Brain microvascular endothelial cell (primary cell): ENCODE measurements at regions not wholly inside any gene's neighbourhood (a gene's known extent, or its start where the extent isn't known, plus 50 kb on each side); places are given as distances from the start of the nearest gene placed in this dataset.

Source experiments
- DNase-seq: peaks from one replicate; pipeline ENCODE4 v3.0.0-alpha.2; 2020
- H3K27ac ChIP-seq: fragments of 250-450 bp; sonication (Bioruptor Pico); 2 replicates; pipeline ENCODE4 v1.5.1; 2020; ENCODE audit warnings: mild to moderate bottlenecking, moderate library complexity
- H3K27me3 ChIP-seq: fragments of 250-450 bp; sonication (Bioruptor Pico); replicated peaks from 2 replicates; pipeline ENCODE4 v1.5.1; 2020; ENCODE audit warnings: mild to moderate bottlenecking
- H3K36me3 ChIP-seq: fragments of 250-450 bp; sonication (Bioruptor Pico); replicated peaks from 2 replicates; pipeline ENCODE4 v1.5.1; 2020; ENCODE audit warnings: mild to moderate bottlenecking
- H3K4me3 ChIP-seq: 2 replicates; pipeline ENCODE4 v1.5.1; 2011; ENCODE audit warnings: low read depth, mild to moderate bottlenecking, control low read depth, low read length, moderate library complexity
- CTCF ChIP-seq: IDR thresholded peaks from 2 replicates; pipeline ENCODE4 v1.5.1; 2011; ENCODE audit warnings: low read depth, mild to moderate bottlenecking, moderate library complexity, low read length, control low read depth, inconsistent platforms; ENCODE audit errors: missing control alignments
- in situ Hi-C: cut with HindIII; loops from 2 replicates; pipeline ENCODE4 v1.10.0; 2017; ENCODE audit warnings: low sequenced_read_pairs, low pct_ligation_motif_present

GRCh38 chr14:38329246-38329645 is 73.4 kb upstream of the CLEC14A start:
- in situ Hi-C loops = no loop called here
- no peak overlapping the region for H3K27ac ChIP-seq
- DNase-seq = no peak
- H3K36me3 ChIP-seq = no peaks in the 10 kb centered on the region
- no peak for TF ChIP-seq CTCF
- H3K27me3 ChIP-seq = no peaks in the 10 kb centered on the region
- H3K4me3 ChIP-seq = no peak overlapping the region

GRCh38 chr14:38316922-38317321 is 61.0 kb upstream of the CLEC14A start:
- in situ Hi-C loops = no loop called here
- TF ChIP-seq CTCF = no peak
- H3K4me3 ChIP-seq = no peak overlapping the region
- no peaks in the 10 kb centered on the region for H3K27me3 ChIP-seq
- no peak overlapping the region for H3K27ac ChIP-seq
- H3K36me3 ChIP-seq = no peaks in the 10 kb centered on the region
- DNase-seq = no peak

- no peaks in the 10 kb centered on the region for H3K36me3 ChIP-seq
- no peak overlapping the region for H3K27ac ChIP-seq
- in situ Hi-C loops = no loop called here
- H3K4me3 ChIP-seq = no peak overlapping the region
- TF ChIP-seq CTCF = no peak
- H3K27me3 ChIP-seq = no peaks in the 10 kb centered on the region
- no peak for DNase-seq
These were observed 55.8 kb upstream of the CLEC14A start for GRCh38 chr14:38311655-38312054.

- Histone ChIP-seq H3K36me3 (no peaks in the 10 kb centered on the region), H3K4me3 (no peak overlapping the region), H3K27ac (no peak overlapping the region), H3K27me3 (no peaks in the 10 kb centered on the region)
- no peak for DNase-seq
- TF ChIP-seq CTCF = no peak
- in situ Hi-C loops = no loop called here
These were observed 54.6 kb upstream of the CLEC14A start for GRCh38 chr14:38310420-38310995.

- H3K27ac ChIP-seq = no peak overlapping the region
- no peaks in the 10 kb centered on the region for H3K27me3 ChIP-seq
- H3K4me3 ChIP-seq = no peak overlapping the region
- no peaks in the 10 kb centered on the region for H3K36me3 ChIP-seq
- no peak for TF ChIP-seq CTCF
- in situ Hi-C loops = no loop called here
- DNase-seq = peak; percentile 5
These were observed 53.8 kb upstream of the CLEC14A start for GRCh38 chr14:38309522-38310277.
